Endothelial cell (in vitro differentiated cells): ENCODE measurements at regions not wholly inside any gene's neighbourhood (a gene's known extent, or its start where the extent isn't known, plus 50 kb on each side); places are given as distances from the start of the nearest gene placed in this dataset.

Source experiments
- DNase-seq: peaks from one replicate; pipeline ENCODE4 v3.0.0; 2021; ENCODE audit warnings: low spot score
- H3K27ac Mint-ChIP-seq: one replicate; pipeline ENCODE4 v1.8.0; 2021; ENCODE audit warnings: mixed read lengths, inconsistent platforms; ENCODE audit not compliant: unreplicated experiment
- H3K27me3 Mint-ChIP-seq: one replicate; pipeline ENCODE4 v1.8.0; 2021; ENCODE audit warnings: mild to moderate bottlenecking, moderate library complexity, mixed read lengths, inconsistent platforms; ENCODE audit not compliant: unreplicated experiment
- H3K36me3 Mint-ChIP-seq: one replicate; pipeline ENCODE4 v1.8.0; 2021; ENCODE audit warnings: mild to moderate bottlenecking, low read depth, mixed read lengths, inconsistent platforms; ENCODE audit not compliant: unreplicated experiment
- H3K4me1 Mint-ChIP-seq: one replicate; pipeline ENCODE4 v1.8.0; 2021; ENCODE audit warnings: mild to moderate bottlenecking, mixed read lengths, inconsistent platforms; ENCODE audit not compliant: unreplicated experiment
- H3K4me3 Mint-ChIP-seq: one replicate; pipeline ENCODE4 v1.8.0; 2021; ENCODE audit warnings: mild to moderate bottlenecking, mixed read lengths, inconsistent platforms; ENCODE audit not compliant: unreplicated experiment
- H3K9me3 Mint-ChIP-seq: one replicate; pipeline ENCODE4 v1.8.0; 2021; ENCODE audit warnings: mixed read lengths, inconsistent platforms; ENCODE audit not compliant: unreplicated experiment
- TF ChIP-seq, protein P1 (sequence below): fragments of 200-600 bp; sonication (generic); IDR thresholded peaks from one replicate; pipeline ENCODE4 v1.5.0; 2021; ENCODE audit warnings: antibody characterized with exemption; ENCODE audit not compliant: unreplicated experiment

DNA sequence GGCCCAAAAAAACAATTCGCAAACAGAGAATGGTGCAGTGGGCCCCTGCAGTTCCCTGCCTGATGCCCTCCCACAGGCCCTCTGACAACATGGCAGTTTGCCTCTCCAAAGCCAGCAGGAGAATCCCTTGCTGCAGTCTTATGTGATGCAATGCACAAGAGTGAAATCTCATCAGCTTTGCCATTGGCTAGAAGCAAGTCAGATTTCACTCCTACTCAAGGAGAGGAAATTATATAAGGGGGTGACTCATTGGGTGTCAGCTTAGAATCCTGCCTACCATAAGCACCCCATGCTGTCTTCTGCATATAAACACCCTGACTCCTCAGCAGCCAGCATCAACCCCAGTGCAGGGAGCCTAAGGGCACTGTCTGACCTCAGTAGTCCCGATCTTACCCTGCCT, 157.3 kb upstream of the LDB2 start:
- Mint-ChIP-seq H3K36me3 (no peaks in the 10 kb centered on the region), H3K27me3 (no peaks in the 10 kb centered on the region), H3K4me1 (no peaks in the 10 kb centered on the region), H3K27ac (no peak overlapping the region), H3K4me3 (no peak overlapping the region), H3K9me3 (no peaks in the 10 kb centered on the region)
- no peak for DNase-seq
- TF ChIP-seq, protein P1, sequence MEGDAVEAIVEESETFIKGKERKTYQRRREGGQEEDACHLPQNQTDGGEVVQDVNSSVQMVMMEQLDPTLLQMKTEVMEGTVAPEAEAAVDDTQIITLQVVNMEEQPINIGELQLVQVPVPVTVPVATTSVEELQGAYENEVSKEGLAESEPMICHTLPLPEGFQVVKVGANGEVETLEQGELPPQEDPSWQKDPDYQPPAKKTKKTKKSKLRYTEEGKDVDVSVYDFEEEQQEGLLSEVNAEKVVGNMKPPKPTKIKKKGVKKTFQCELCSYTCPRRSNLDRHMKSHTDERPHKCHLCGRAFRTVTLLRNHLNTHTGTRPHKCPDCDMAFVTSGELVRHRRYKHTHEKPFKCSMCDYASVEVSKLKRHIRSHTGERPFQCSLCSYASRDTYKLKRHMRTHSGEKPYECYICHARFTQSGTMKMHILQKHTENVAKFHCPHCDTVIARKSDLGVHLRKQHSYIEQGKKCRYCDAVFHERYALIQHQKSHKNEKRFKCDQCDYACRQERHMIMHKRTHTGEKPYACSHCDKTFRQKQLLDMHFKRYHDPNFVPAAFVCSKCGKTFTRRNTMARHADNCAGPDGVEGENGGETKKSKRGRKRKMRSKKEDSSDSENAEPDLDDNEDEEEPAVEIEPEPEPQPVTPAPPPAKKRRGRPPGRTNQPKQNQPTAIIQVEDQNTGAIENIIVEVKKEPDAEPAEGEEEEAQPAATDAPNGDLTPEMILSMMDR: no peak

DNA sequence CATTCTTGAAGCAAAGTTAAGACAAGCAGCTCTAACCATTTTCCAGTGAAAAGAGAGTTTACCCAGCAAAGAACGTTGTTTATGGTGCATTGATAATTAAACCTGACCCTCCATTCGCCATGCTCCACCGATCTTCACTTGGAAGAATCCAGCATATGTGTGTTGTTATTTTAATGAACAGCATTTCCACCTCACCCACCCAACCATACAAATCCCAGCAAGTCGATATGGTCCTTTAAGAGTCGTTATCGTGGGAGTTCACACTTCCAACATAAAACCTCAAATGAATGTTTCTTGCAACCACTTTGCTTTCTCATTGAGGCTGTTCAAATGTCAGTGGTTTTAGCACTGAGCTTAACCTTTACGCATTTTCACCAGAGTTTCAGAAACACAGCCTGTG, 147.4 kb upstream of the LDB2 start:
- H3K9me3 Mint-ChIP-seq: peaks cover 4% of the 10 kb centered on the region
- no peak for DNase-seq
- no peak overlapping the region for H3K27ac Mint-ChIP-seq
- TF ChIP-seq, protein P1: no peak
- no peaks in the 10 kb centered on the region for H3K36me3 Mint-ChIP-seq
- no peak overlapping the region for H3K4me3 Mint-ChIP-seq
- H3K27me3 Mint-ChIP-seq: no peaks in the 10 kb centered on the region
- no peaks in the 10 kb centered on the region for H3K4me1 Mint-ChIP-seq

DNA sequence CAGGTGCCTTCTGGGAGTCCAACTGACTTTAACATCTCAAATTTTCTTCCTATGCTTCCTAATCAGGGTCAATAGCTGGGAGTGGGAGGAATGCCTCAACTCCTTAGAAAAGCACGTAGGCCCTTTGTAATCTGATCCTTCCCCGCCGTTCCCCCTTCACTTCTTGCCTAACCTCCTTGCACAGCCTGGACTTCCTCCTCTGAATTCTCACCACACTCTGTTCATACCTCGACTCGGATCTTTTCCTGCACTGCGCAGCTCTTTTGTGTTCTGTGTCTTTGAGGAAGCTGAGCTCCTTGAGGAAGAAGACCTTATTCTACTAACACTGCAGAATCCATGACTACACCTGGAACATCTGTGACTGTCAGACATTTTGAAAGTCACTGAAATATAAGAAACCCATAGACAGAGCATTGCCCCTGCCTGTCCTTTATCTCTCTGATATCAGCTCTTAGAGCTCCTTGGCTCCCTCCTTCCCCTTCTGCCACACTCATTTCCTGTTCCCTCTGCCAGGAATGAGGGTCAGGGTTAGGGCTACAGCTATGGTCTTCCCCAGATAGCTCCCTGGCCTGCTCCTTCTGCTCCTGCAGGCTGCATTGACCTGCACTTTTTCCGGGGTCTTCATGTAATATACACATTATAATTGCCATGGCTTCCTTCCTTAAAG, 140.2 kb upstream of the LDB2 start:
- Mint-ChIP-seq H3K36me3 (no peaks in the 10 kb centered on the region), H3K27ac (peak overlapping the region; percentile 62), H3K9me3 (no peaks in the 10 kb centered on the region), H3K4me1 (peaks cover 12% of the 10 kb centered on the region), H3K4me3 (no peak overlapping the region), H3K27me3 (peaks cover 1% of the 10 kb centered on the region)
- TF ChIP-seq, protein P1: no peak
- DNase-seq: no peak

DNA sequence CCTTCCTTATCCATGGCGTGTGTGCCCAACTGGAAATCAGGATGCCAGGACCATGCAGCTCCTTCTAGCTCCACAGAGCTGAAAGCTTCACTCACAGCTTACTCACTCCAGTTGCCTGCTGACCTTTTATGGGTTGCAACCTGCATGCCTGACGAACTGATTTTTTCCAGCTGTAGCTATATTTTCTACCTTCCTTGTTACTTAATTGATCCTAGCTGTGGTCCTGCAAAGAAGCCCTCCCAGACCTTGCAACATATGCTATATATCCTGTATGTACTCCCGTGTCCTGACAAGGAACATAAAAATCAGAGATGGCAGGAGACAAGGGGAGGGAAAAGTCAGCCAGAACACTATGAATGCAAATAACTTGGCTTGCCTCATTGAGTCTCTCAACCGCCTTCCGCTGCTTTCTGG, 135.3 kb upstream of the LDB2 start:
- no peaks in the 10 kb centered on the region for H3K9me3 Mint-ChIP-seq
- peaks cover 3% of the 10 kb centered on the region for H3K27me3 Mint-ChIP-seq
- DNase-seq: no peak
- H3K4me1 Mint-ChIP-seq: peaks cover 5% of the 10 kb centered on the region
- no peak overlapping the region for H3K27ac Mint-ChIP-seq
- TF ChIP-seq, protein P1: no peak
- no peak overlapping the region for H3K4me3 Mint-ChIP-seq
- no peaks in the 10 kb centered on the region for H3K36me3 Mint-ChIP-seq

DNA sequence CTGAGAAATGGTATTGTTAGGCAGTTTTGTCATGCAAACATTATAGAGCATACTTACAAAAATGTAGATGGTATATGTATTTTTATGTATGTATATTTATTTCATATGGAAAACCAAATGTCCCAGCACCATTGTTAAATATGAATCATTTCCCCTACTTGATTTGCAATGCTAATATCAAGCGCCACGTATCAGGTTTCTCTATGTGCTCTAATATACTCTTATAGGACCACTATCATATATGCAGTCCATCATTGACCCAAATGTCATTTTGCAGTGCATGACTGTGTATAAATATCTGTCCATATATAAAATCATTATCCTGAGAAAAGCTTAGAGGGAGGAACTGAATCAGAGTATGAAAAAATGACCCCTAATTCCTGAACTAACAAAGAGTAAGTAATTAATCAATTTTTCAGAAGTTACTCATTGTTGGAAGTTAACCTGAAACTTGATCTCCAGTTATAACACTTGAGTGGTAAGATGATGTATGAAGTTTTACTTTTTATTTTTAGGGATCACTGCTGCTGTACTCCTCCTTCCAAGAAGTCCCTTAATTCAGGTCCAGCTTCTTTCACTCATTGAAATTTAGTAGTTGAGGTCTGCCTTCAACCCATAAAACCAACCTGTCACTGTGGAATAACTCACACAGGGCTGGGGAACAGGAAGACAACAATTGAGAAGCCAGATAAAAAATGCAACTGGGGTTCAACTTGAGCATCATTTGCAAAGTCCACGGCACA, 134.8 kb upstream of the LDB2 start:
- no peak overlapping the region for H3K27ac Mint-ChIP-seq

More for the DNA sequence above, 134.8 kb upstream of the LDB2 start:
- DNase-seq: no peak
- Mint-ChIP-seq H3K4me1 (no peaks in the 10 kb centered on the region), H3K4me3 (no peak overlapping the region), H3K9me3 (no peaks in the 10 kb centered on the region), H3K27me3 (peaks cover 3% of the 10 kb centered on the region), H3K36me3 (no peaks in the 10 kb centered on the region)
- TF ChIP-seq, protein P1: no peak
